HUES48 (cell line): ENCODE measurements at regions not wholly inside any gene's neighbourhood (a gene's known extent, or its start where the extent isn't known, plus 50 kb on each side); places are given as distances from the start of the nearest gene placed in this dataset.

Experiments used
- H3K27ac ChIP-seq: one replicate; pipeline ENCODE4 v1.7.0; 2013; ENCODE audit warnings: low read depth, low read length, inconsistent platforms
- H3K27me3 ChIP-seq: 2 replicates; pipeline ENCODE4 v1.6.1; 2013; ENCODE audit warnings: mild to moderate bottlenecking, low read length; ENCODE audit not compliant: control insufficient read depth, insufficient read depth
- H3K36me3 ChIP-seq: 2 replicates; pipeline ENCODE4 v1.6.1; 2013; ENCODE audit warnings: low read length; ENCODE audit not compliant: control insufficient read depth, insufficient read depth
- H3K4me1 ChIP-seq: 2 replicates; pipeline ENCODE4 v1.6.1; 2013; ENCODE audit warnings: mild to moderate bottlenecking, low read length; ENCODE audit not compliant: control insufficient read depth, insufficient read depth
- H3K4me3 ChIP-seq: 2 replicates; pipeline ENCODE4 v1.5.1; 2013; ENCODE audit warnings: mild to moderate bottlenecking, low read depth, low read length
- H3K9ac ChIP-seq: 2 replicates; pipeline ENCODE4 v1.6.1; 2013; ENCODE audit warnings: mild to moderate bottlenecking, low read depth, low read length, moderate library complexity
- H3K9me3 ChIP-seq: 2 replicates; pipeline ENCODE4 v1.6.1; 2013; ENCODE audit warnings: low read length; ENCODE audit not compliant: control insufficient read depth, insufficient read depth

DNA sequence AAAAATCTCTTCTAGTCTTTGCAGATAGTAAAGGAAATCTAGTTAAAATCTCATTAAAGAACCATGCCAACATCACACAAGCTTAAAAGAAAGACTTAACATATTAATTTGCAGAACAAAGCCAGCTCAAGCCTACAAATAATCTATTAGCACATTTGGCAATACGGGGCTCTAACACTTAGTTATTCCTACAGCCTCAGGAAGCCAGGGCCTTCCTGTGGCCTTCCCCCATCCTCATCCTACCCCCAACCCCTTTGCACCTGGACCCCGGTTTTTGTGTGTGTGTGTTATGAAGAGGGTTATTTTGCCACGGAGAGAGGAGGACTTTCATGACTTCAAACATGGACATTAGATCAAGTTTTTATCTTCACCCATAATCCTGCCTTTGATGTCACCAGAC is 64.6 kb downstream of the FOXB2 start:
- Histone ChIP-seq H3K27ac (peak overlapping the region; percentile 14), H3K4me3 (peak overlapping the region; percentile 19; the same call in 1 of the 2 replicates), H3K9me3 (peaks cover 5% of the 10 kb centered on the region; the same call in 1 of the 2 replicates), H3K27me3 (peaks cover 48% of the 10 kb centered on the region), H3K9ac (no peak overlapping the region), H3K36me3 (no peaks in the 10 kb centered on the region), H3K4me1 (peaks cover 34% of the 10 kb centered on the region)

DNA sequence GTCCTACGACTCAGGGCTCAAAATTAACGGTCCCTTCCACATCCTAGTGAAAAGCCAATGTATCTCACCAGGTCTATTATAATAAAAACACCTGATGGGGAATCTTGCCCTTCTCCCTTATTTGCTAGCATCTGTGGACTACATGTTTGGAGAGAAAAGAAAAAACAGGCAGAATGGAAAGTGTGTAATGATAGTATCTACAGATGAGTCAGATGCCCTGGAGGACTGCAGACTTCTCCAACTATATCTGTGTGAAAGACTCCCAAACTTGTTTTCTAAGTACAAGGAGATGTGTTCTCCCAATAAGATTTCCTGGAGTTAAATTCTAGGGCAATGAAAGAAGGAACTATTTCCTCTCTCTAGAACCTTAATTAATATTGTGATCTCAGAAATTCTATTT is 66.0 kb downstream of the FOXB2 start:
- Histone ChIP-seq H3K27ac (no peak overlapping the region), H3K36me3 (no peaks in the 10 kb centered on the region), H3K27me3 (peaks cover 46% of the 10 kb centered on the region), H3K9me3 (no peaks in the 10 kb centered on the region), H3K9ac (no peak overlapping the region), H3K4me1 (peaks cover 34% of the 10 kb centered on the region), H3K4me3 (no peak overlapping the region)

DNA sequence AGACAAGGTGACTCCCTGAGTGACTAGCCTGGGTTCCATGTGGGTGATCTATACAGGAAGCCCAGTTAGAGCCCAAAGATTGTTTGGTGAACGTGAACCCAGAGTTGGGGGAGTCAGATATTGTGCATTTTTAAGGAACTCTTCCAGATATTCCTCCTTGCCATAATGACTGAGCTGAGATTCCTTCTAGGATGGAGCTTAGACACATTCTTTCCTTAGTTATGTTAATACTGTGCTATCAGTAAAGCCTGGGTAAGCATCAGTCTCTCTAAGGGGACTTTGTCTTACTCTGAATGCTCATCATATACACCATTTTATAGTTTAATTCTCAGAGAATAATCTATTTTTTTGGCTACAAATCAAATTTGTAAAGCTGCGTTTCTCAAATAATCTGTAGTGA is 68.1 kb downstream of the FOXB2 start:
- H3K4me1 ChIP-seq: peaks cover 45% of the 10 kb centered on the region
- H3K9me3 ChIP-seq: no peaks in the 10 kb centered on the region
- H3K27ac ChIP-seq: no peak overlapping the region
- no peaks in the 10 kb centered on the region for H3K36me3 ChIP-seq
- H3K9ac ChIP-seq: no peak overlapping the region
- H3K27me3 ChIP-seq: peaks cover 41% of the 10 kb centered on the region
- H3K4me3 ChIP-seq: no peak overlapping the region

DNA sequence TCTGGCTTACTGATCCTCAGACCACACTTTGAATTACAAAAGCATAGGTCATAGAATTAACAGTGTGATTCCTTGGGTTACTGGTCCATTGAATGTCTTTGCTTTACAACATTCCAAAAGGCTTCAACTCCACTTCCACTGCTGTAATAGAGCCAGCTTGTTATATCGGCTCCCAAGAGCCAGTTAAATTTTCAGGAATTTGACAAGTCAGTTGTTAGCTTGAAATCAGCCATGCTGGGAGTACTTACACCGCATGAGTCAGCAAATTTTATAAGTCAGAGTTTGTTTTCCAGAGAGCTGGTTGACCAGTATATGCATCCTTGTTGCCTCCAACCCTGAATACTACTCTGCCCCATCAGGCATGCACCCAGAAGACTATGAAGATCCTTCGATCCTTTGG is 73.1 kb downstream of the FOXB2 start:
- no peaks in the 10 kb centered on the region for H3K27me3 ChIP-seq
- peak overlapping the region; percentile 71 for H3K27ac ChIP-seq
- H3K9ac ChIP-seq: peak overlapping the region; percentile 30; the same call in 1 of the 2 replicates

DNA sequence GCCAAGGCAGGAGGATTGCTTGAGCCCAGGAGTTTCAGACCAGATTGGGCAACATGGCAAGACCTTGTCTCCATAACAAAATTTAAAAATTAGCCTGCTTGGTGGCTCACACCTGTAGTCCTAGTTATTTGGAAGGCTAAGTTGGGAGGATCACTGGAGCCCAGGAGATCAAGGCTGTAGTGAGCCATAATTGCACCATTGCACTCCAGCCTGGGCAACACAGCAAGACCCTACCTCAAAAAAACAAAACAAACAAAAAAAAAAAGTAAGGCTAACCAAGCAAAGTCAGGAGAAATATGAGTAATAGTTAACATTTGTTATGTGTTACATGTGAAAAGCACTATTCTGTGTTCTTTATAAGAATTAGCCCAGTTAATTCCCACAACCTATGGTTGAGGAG is 74.7 kb downstream of the FOXB2 start:
- Histone ChIP-seq H3K36me3 (no peaks in the 10 kb centered on the region), H3K9ac (no peak overlapping the region), H3K27me3 (no peaks in the 10 kb centered on the region), H3K4me3 (no peak overlapping the region), H3K9me3 (no peaks in the 10 kb centered on the region), H3K4me1 (peaks cover 18% of the 10 kb centered on the region), H3K27ac (no peak overlapping the region)

More for the DNA sequence above, 73.1 kb downstream of the FOXB2 start:
- Histone ChIP-seq H3K4me1 (peaks cover 16% of the 10 kb centered on the region), H3K36me3 (no peaks in the 10 kb centered on the region), H3K4me3 (no peak overlapping the region), H3K9me3 (no peaks in the 10 kb centered on the region)

DNA sequence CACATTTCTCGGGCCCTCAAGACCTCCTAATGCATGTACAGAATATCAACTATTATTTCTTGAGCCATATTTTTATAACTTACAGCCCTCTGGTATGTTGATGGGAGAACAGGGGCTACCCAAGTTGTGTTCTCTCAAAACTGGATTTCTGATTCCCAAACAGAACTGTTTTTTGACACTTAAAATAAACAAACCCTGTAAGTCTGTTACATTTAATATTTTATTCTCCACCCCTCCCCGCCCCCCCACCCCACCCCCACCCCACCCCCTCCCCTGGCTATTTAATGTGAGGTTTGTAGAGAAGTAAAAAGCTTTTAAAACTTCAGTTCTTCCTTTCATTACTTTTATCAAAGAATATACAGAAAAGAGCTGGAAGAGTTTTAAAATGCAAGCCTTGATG is 77.9 kb downstream of the FOXB2 start:
- Histone ChIP-seq H3K9ac (no peak overlapping the region), H3K4me1 (peaks cover 14% of the 10 kb centered on the region), H3K9me3 (no peaks in the 10 kb centered on the region), H3K27me3 (no peaks in the 10 kb centered on the region), H3K27ac (no peak overlapping the region), H3K4me3 (no peak overlapping the region), H3K36me3 (no peaks in the 10 kb centered on the region)

DNA sequence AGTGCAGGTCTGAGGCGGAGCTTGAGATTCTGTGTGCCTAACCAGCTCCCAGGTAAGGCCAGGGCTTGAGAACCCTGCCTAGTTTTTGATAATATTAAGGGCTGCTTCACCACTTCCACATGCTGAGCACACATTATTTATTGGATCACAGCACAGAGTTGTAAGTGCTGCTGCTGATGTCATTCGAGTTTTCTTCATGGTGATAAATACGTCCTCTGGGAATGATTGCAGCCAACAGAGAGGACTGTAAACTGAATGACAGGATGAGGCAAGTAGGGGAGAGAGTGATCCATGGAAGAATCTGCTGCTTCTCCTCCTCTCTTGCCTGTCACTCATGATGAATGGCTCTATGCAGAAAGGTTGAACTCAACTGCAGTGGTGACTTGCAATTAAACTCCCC is 77.9 kb upstream of the VPS13A start:
- peaks cover 9% of the 10 kb centered on the region for H3K4me1 ChIP-seq
- no peaks in the 10 kb centered on the region for H3K36me3 ChIP-seq
- no peaks in the 10 kb centered on the region for H3K9me3 ChIP-seq
- no peak overlapping the region for H3K9ac ChIP-seq
- no peak overlapping the region for H3K27ac ChIP-seq
- H3K27me3 ChIP-seq: no peaks in the 10 kb centered on the region
- no peak overlapping the region for H3K4me3 ChIP-seq

DNA sequence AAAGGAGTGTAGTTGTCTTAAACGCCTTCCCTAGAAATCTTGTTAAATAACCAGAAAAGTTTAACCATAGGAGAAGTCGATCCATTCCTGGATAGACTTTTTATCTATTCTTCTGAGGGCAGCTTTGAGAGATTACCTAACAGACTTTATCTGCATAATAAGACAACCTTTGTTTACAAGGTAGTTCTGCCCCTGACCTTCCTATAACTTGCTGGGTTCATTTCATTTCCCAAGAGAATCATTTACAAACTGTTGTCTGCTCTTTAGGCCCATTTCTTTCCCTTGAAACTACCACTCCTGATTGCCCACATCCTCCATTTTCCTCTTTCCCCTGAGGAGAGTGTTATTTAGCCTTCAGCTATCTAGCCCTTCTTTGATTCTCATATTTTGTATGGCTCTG is 65.9 kb upstream of the VPS13A start:
- H3K36me3 ChIP-seq: no peaks in the 10 kb centered on the region
- H3K27ac ChIP-seq: no peak overlapping the region
- no peaks in the 10 kb centered on the region for H3K27me3 ChIP-seq
- no peak overlapping the region for H3K9ac ChIP-seq
- H3K4me3 ChIP-seq: no peak overlapping the region
- no peaks in the 10 kb centered on the region for H3K4me1 ChIP-seq
- H3K9me3 ChIP-seq: peaks cover 3% of the 10 kb centered on the region; the same call in 1 of the 2 replicates

DNA sequence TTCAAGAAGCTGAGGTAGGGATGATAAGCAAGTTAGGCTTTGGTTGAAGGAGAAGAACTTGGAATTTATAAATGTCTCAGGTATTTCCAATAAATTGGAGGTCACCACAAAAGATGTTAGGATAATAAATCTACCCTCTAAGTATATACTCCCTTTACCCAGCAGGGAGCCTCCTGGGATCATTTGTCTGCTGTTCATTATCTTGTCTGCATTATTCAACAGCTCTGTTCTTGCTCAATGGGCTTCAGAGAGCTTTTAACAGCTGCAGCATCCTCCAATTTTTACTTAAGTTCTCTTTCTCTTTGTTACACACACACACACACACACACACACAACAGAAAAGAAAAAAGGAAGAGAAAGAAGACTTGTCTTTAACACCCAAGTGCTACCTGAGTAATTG is 51.7 kb upstream of the VPS13A start:
- Histone ChIP-seq H3K36me3 (no peaks in the 10 kb centered on the region), H3K4me3 (no peak overlapping the region), H3K27me3 (peaks cover under 1% of the 10 kb centered on the region; the same call in 1 of the 2 replicates), H3K9ac (no peak overlapping the region), H3K27ac (no peak overlapping the region), H3K9me3 (peaks cover 17% of the 10 kb centered on the region), H3K4me1 (peaks cover 35% of the 10 kb centered on the region)

DNA sequence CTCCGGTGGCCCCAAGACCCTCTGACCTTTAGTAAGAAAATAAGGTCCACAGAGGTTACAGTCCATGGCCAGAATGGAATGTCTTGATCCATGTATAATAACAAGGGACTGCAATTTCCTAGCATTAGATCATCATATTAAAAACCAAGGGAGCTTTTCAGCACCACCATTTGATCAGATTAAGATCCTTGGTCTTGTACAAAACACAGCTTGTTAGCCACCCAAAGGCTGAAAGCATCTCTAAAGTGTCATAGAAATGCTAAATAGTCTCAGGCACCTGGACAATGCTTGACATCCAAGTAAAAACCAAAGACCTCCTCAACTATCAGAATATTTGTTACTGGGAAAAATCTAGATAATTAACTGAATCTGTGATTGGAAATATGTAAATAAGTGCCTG is 50.3 kb upstream of the VPS13A start:
- Histone ChIP-seq H3K9me3 (peaks cover 17% of the 10 kb centered on the region), H3K27ac (peak overlapping the region; percentile 23), H3K27me3 (no peaks in the 10 kb centered on the region; the same call in 1 of the 2 replicates), H3K4me1 (peaks cover 35% of the 10 kb centered on the region), H3K36me3 (no peaks in the 10 kb centered on the region), H3K4me3 (no peak overlapping the region), H3K9ac (no peak overlapping the region)
